Inflammatory macrophage treated with lipopolysaccharide for 1 hour (primary cell): ENCODE measurements at regions not wholly inside any gene's neighbourhood (a gene's known extent, or its start where the extent isn't known, plus 50 kb on each side); places are given as distances from the start of the nearest gene placed in this dataset.
"Not testable (repeated sequence)": the region's sequence is repeated elsewhere in the genome, so short reads cannot be mapped to it uniquely, and the experiment has no call there.

Experiments
- DNase-seq, 2 donors: peaks; one replicate each; pipeline ENCODE4 v3.0.0-alpha.2; 2020 to 2022

DNA sequence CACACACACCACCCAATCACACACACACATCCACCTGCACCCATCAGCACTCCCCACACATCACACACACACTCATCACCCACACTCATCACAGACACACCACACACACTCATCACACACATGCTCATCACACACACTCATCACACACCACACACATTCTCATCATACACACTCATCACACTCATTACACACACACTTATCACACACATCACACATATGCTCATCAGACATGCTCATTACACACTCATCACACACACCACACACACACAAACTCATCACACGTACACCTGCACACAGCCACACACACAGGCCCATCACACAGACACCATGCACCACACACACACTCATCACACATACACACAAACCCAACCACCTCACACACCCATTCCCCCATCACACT, 107.5 kb upstream of the C14orf180 start:
- DNase-seq: no peak

DNA sequence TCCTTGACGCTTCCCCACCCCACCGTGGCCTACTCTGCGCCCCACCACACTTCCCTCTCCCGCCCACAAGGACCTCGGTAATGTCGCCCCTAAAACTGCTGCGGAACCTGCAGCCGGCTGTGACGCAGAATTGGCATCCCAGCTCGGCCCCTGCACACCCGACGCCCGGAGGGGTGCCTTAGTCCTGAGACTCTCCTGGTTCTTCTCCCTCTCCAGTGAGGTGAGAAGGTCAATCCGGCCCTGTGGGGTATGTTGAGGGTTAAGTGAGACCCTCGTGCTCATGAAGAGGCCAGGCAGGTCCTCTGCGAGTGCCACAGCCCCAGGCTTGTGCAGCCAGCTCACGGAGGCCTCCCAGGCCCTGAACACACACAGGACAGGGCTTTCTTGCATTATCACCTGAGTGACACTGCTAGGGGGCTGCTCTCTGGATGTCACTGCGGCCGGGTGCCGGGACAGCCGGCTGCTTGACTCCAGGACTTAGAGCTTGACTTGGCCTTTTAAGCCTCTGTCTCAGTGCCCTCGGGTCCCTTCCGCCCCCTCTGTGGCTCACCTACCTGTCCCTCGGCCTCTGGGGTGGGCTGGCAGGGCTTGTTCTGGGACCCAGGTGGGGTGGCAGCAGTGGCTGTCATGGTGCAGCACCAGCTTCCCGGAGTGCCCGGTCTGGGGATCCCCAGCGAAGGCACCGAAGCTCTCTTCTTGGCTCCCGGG, 106.9 kb upstream of the C14orf180 start:
- DNase-seq: no peak

GRCh38 chr14:104473244-104473565, 106.4 kb upstream of the C14orf180 start:
- no peak for DNase-seq

DNA sequence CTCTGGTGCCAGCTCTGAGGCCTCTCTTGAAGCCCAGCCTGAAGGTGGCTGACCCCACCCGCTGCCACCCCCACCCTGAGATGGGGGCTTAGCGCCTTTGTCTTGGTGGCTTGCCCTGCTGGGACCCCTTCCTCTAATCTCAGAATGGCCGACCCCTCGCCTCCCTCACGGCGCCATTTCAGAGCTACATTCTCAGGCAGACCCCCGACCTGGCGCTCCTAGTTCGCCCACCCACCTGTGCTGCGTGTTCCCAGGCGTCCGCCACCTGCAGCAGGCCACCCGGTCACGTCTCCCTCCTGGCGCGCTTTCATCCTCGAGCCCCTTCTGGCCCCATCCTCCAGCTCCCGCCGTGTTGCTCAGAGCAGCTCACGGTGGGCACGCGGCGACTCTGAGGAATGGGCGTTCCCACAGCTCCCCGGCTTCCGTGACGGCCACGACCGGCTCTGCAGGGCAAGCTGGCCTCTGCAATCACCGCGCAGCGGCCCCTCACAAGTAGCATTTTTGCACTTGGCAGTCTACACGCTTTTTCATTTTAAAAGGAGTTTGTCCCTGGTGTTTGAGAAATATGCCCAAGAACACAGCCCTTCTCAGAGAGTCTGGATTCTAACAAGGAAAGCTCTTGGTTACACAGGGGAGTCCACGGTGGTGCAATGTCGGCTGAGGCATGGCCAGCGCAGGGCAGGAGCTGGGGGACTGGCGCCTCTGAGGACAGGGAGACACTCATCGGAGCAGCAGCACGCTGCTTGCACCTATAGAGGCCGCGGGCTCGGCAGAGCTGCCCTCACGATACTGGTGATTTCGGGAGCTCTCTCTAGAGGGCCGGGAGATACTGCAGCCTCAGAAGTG, 105.7 kb upstream of the C14orf180 start:
- no peak for DNase-seq

GRCh38 chr14:104474495-104475213, 104.9 kb upstream of the C14orf180 start:
- DNase-seq: no peak

DNA sequence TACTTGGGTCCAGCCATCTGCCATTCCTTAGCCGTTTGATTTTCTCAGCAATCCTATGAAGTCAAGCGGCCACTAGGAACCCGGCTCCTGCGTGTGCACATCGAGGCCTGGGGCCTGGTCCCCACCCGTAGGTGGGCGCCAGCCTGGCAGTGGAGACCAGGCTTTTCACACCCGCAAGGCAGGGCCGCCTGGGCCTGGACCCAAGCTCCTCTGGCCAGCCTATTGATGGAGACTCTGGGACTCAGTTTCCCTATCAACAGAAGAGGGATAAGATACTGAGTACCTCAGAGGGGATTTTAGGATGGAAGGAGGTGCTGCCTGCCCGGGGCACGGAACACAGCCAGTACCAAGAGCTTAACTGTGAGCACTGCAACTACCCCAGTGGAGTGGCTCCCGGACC, 104.3 kb upstream of the C14orf180 start:
- no peak for DNase-seq

DNA sequence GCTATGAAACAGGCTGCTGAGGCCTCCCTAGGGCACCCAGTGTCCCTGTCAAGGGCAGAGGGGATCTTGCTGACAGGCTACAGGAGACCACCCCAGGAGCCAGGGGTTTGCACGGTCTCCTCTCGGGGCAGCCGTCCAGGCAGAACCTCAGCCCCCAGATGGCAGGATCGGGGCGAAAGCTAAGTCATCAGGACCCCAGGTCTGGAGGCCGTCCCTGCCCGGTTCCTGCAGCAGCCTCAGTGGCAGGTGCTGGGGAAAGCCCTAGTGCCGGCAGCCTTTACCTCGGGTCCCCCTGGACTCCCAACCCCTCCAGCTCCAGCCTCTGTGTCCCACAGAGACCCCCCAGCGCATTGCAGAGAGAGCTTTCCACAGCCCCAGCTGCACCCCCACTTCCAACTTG, 103.8 kb upstream of the C14orf180 start:
- DNase-seq: no peak

- DNase-seq: no peak
Measured at GRCh38 chr14:104476437-104476836, 103.1 kb upstream of the C14orf180 start.

DNA sequence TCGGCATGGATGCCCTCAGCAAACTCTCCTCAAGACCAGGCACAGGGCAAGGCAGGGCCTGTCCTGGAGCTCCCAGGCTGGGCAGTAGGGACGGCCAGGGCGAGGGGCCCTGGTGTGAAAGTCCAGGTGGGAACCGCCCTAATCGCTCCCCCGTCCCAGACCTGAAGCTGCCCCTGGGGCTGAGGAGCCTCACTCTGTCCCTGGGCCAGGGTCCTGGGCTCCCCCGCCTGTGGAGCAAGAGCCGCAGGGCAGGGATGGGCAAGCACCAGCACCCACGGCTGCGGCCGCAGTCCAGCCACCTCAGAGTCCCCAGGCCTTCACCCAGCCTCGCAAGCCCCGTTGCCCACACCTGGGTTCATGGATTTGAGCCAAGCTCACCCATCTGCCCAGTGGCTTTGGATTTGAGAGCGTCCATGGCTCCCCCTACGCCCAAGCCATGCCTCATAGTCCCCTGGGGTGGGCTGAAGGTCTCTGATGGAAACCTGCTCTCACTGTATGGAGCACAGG, 102.4 kb upstream of the C14orf180 start:
- DNase-seq: no peak

- no peak for DNase-seq
Measured at GRCh38 chr14:104477666-104478380, 101.7 kb upstream of the C14orf180 start.

DNA sequence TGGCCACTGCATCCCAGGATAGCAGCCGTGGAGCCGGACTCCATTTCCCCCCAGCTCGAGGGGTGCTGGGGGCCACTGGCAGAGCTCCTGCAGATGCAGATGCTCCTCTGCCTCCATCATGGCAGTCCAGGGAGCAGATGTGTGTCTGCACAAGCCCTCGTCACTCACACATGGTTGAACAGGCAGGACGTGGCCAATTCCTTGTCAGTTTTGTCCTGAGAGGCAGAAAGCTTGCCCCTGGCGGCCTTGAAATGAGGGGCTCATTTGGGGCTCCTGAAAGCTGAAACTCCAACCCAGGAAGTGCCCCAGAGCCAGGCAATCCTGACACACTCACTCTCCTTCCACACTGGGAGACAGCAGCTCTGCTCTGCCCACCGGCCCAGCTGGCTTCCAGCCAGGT, 100.9 kb upstream of the C14orf180 start:
- DNase-seq: no peak

- no peak for DNase-seq
Measured at GRCh38 chr14:104479901-104480300, 99.7 kb upstream of the C14orf180 start.

DNA sequence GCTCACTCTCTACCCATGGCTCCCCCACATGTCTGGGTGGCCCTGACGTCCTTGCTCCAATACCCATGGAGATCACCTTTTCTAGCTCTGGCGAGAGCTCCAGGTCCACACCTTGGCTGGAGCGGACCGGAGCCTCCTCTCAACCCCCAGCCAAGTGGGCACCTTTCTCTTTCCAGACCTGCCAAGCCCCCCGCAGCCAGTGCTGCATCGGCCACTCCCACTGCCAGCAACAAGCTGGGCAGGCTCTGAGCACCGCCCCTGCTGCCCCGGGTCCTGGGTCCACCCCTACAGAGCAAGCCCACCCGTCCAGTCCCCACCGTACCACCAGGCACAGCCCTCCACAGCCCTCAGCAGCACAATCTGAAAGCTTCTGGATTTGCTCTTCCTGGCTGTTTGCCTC, 98.2 kb upstream of the C14orf180 start:
- DNase-seq: no peak

DNA sequence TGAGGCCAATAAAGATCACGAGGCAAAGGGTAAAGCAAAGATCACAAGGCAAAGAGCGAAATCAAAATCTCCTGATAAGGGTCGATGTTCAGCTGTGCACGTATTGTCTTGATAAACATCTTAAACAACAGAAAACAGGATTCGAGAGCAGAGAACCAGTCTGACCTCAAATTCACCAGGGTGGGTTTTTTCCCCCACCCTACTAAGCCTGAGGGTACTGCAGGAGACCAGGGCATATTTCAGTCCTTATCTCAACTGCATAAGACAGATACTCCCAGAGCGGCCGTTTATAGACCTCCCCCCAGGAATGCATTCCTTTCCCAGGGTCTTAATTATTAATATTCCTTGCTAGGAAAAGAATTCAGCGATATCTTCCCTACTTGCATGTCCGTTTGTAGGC, 97.5 kb upstream of the C14orf180 start:
- DNase-seq: not testable (repeated sequence)

- DNase-seq: no peak
Measured at GRCh38 chr14:104486222-104486923, 93.2 kb upstream of the C14orf180 start.

DNA sequence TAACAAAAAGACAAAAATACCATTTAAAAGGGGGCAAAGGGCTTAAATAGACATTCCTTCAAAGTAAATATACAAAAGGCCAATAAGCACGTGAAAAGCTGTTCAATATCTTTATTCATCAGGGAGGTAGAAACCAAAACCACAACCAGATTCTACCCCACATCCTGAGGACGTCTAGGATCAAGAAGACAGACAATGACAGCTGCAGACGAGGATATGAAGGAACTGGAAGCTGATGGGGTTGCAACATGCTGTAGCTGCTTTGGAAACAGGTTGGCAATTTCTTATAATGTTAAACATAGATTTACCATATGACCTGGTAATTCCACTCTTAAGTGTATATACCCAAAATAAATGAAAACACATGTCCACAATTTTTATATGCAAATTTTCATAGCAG, 85.1 kb upstream of the C14orf180 start:
- no peak for DNase-seq

DNA sequence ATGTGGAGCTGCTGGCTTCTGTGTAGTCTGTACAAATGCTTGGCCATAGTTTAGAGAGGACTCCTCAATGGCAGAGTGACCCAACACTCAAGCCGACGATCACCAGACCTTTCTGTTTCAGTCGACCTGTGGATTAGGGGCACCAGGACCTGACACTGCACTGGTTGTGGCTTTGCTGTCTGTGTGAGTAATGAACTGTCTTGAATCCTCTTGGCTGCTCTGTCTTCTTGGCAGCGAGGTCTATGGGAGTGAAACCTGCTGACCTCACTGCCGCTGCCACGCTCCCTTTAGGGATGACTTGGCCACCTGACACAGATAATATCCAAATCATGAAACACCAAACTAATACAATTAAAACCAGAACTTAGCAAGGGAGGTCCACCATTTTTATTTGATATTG, 83.5 kb upstream of the C14orf180 start:
- no peak for DNase-seq

GRCh38 chr14:104499784-104500760, 79.5 kb upstream of the C14orf180 start:
- no peak for DNase-seq

GRCh38 chr14:104502060-104502459, 77.5 kb upstream of the C14orf180 start:
- DNase-seq: no peak

- no peak for DNase-seq
Measured at GRCh38 chr14:104503691-104504090, 75.9 kb upstream of the C14orf180 start.

DNA sequence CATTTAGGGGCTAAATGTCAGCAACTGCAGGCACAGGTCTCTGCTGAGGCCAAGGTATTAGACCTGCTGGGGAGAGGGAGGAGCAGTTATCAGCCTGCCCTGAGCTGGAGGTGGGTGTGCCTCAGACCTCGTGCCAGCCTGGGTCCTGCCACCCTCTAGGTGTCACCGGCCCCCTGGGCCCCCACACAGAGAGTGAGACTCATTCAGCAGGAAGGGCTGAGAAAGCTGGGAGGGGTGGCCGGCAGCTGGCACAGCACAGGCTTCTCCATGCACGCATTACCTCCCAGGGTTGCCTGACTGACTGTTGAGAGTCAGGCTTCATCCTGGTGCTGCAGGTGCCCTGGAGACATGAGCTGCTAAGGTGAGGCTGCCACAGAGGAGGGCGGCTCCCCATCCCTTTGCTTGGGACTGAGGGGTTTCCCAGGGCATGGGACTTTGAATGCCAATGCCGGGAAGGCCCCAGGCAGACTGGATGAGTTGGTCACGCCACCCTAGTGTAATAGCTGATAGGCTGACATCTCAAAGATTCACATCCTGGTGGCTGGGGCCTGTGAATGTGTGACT, 75.3 kb upstream of the C14orf180 start:
- DNase-seq: no peak
